ENCODE measurements at regions not wholly inside any gene's neighbourhood (a gene's known extent, or its start where the extent isn't known, plus 50 kb on each side); places are given as distances from the start of the nearest gene placed in this dataset.

DNA sequence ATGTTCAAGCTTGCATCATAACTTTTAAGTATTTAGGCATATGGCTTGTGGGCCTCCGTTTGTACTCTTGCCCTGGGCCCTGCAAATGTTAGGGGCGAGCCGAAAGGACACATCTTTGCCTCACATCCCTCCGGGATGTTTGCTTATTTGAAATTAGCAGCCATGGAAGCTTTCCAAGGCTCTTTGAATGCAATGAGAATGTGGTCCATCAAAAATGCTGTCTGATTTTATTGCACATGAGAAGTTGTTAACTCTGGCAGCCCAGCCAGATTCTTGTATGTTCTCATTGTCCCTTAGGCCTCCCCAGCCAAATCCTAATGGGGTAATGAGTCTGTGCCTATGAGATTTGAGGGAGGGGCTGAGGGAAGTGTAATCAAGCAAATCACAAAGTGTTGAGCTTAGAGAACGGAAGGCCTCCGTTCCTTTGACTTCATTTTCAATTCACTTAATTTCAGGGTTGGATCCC, 261.2 kb upstream of the MARCKS start:
- no peak for DNase-seq (ENCODE audit: low read depth)

DNA sequence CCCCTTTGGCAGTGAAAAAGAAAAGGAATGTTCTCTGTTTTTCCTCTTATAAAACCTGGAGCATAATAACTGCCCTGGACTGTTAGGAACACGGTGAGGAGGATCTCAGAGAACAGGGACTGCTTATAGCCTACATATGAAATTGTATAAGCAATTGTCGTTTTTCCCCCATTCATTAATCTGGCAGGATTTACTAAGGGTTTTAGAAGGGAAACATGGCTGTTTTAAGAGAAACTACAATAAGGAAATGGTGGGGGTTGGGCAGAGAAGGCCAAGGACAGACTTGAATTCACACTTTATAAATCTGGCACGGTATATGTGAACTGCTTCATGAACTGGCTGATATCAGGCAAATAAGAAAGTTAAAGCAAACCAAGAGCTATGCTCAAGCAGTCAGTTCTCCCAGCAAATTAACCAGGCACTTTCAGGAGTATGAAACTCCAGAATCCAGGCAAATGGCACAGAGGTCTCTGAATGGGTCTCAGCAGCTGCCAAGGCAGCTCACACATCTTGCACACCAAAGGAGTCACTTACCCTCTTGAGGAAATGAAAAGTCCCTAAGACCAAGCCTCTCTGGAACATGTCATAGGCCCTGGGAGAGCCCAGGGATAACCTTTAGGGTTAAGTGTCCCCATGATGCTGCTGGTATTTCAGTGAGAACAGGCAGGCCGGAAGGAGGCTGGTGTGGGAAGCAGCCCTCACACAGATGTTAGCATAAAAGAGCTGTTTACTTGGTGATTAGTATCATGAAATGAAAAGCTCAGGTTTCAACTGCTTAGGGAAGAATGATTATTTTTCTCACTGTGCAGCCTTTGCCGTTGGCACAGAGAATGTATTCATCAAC, 260.5 kb upstream of the MARCKS start:
- no peak for DNase-seq (ENCODE audit: low read depth)

DNA sequence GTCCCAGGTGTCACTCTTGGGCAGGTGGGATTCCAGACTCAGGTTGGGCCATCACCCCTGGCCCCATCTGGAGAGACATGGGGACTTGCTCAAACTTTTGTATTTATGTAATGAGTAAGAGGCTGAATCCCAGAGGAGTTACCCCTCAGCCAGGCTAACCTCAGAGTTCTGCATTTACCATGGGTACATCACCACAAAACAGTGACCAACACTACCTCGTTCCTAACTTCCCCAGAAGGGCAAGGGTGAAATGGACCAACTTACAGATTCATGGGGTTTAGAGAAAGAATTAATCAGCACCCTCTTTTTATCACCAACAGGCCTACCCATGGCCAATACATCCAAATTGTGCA, 259.9 kb upstream of the MARCKS start:
- no peak for DNase-seq (ENCODE audit: low read depth)

DNA sequence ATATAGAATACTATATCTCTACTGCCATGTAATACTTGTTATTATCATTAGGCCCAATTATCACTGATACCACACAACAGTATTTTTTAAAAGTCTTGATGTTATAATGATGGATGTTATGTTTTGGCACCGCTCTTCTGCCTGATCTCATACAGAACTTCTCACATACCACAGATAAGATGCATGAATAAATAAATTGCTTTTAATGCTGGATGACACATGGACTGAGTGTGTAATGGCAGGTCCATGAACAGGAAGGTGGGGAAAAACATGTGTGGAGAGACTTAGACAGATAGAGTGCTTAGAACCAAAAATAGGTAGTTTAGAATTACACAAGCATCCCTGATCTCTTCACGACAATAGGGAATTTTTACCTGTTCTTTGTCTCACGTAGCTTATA, 258.4 kb upstream of the MARCKS start:
- no peak for DNase-seq (ENCODE audit: low read depth)

DNA sequence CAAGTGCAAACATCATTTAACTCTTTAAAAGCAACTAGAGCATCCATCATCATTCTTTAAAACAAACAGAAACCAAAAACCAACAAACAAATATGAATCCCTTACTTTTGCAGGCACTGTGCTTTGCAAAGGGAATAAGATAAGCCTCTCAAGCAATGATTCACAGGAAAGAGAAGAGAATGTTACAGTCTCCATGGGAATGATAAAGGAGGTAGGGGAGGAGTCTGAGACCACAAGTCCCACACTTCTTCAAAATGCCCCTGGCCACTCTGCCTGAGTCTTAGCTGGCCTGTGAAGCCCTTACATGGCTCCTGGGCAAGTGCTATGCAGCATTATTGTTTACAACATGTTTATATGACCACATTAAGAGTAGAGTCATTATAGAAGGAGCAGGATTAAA, 257.7 kb upstream of the MARCKS start:
- DNase-seq (ENCODE audit: low read depth): peak; percentile 29

DNA sequence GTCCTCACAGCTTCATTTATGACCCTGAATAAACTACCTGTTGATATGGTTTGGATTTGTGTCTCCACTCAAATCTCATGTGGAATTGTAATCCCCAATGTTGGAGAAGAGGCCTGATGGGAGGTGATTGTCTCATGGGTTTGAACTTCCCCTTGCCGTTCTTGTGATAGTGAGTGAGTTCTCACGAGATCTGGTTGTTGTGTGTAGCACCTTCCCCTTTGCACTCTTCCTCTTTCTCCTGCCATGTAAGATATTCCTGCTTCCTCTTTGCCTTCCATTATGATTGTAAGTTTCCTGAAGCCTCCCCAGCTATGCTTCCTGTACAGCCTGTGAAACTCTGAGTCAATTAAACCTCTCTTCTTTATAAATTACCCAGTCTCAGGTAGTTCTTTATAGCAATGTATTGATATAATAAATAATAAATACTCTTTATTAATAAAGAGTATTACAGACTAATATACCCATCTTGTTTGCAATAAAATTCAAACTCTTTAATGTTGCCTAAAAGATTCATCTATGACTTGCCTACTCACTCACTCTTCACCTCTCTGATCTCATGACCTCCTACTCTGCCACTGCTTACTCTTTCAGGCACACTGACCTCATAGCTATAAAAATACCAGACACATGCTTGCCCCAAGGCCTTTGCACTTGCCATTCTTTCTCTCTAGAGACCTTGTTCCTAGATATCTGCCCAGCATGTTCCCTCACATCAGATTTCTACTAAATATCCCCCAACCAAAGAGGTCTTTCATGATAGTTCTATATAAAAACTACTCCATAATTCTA, 256.4 kb upstream of the MARCKS start:
- DNase-seq (ENCODE audit: low read depth): no peak

DNA sequence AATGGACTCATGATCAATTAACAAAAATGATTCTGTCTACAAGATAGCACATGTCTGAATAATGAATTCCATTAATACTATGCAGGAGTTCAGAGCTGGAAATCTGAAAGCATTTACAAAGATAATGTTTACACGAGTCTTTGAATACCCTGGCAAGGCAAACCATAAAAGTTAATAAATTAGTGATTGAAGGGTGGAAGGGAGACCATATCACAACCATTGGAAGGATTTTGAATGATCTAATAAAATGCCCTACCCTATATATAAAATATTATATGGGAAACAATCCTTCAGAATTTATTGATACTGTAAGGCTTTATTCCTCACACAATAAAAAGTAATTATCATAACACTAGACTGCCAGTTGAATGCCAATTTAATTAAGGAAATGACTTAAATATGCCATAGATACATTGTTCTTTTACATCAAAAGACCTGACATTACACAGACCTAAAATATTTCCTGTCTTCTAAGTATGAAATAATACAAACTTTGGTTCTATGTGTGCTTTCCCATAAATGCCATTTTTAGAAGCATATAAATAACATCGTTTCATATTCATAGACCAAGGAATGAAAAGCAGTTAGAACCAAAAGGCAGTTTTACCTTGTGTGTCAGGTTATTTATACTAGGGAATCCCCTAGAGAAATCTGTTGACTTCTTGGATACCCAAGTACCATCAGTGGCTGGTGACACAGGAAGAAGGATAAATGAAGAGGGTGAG, 249.2 kb upstream of the MARCKS start:
- DNase-seq (ENCODE audit: low read depth): no peak

DNA sequence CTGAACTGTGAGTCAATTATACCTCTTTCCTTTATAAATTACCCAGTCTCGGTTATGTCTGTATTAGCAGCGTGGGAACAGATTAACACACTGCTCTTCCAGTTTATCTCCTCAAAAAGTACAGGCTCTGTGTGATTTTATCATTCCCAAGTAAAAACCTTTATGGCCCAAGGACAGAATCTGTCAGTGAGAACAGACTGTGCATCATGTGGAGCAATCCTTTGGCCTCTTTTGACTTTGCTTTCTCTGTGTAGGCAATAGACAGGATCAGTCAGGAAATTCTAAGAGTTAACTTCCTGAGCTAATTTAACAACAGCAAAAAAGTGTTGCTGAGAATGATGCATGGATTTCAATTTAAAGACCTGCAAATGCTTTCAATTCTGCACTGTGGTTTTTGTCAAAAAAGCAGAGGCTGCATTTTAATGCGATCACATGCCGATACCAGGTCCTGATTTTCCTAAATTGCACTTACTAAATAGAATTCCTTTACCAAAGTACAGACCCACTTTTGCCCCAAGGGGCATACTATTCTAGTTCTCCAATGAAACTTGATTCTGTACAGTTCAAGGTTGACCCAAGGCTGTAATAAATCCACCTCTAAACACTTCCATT, 246.7 kb upstream of the MARCKS start:
- DNase-seq (ENCODE audit: low read depth): no peak

DNA sequence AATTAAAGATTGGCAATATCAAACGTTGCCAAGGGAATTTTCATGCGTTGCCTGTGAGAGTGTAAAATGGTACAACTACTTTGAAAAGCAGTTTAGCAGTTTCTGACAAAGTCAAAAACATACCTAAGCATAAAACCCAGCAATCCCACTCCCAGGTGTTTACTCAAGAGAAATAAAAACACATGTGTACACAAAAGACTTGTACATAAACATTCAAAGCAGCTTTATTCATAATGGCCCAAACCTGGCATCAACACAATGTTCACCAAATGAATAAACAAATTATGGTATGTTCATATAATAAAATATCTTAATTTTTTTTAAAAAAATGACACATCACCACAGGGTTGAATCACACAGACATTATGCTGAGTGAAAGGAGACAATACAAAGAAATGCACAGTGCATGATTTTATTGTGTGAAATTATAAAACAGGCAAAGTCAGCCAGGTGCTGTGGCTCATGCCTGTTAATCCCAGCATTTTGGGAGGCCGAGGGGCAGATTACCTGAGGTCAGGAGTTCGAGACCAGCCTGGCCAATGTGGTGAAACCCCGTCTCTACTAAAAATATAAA, 240.4 kb upstream of the MARCKS start:
- no peak for DNase-seq (ENCODE audit: low read depth)

DNA sequence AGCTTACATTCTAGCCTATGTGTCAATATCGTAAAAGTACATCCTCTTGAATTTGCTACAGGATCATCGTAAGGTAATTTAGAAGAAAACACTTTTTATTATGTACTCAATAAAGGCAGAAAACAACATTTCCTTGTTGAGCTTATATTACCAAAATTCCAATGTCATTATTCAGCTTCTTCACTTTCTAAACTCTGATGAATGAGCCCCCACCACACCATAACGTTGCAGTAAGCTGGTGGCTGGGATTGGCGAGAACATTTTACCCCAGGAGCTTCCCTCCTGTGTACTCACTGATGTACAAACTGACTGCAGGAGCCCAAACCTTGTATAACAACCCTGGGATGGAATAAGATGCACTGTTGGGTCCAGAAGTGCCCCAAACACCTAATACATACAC, 238.1 kb upstream of the MARCKS start:
- no peak for DNase-seq (ENCODE audit: low read depth)

DNA sequence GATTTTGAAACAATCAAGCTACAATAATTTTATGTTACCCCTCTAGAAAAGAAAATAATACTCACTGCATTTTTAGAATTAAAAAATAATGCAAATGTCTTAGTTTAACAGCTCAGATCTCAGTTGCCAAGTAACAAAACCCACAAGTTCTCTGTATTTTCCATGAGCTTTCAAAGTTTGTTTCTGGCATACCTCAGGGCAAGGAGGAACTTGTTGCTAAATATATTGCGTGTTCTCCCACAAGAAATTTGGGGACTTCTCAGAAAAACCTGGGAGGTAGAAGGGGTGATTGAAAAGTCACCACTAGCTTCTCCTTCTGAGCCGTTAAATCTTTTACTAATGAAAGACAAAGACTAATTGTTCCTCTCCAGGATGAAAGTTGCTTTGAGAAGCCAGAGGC, 236.8 kb upstream of the MARCKS start:
- no peak for DNase-seq (ENCODE audit: low read depth)

DNA sequence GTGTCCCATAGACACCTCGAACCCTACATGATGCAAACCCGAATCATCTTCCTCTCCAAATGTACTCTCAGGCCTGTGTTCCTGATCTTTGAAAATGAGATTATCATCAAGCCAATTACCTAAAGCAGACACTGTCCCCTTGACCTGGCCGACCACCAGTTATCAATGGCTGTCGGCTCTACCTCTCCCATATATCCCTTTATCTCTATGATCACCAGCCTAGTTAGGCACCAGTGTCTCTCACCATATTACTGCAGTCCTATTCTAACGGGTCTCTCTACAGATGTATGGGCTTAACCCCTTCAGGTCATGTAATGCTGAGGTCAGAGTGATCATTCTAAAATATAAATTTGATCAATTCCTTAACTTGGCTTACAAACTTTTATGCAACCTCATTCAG, 234.9 kb upstream of the MARCKS start:
- DNase-seq (ENCODE audit: low read depth): no peak

DNA sequence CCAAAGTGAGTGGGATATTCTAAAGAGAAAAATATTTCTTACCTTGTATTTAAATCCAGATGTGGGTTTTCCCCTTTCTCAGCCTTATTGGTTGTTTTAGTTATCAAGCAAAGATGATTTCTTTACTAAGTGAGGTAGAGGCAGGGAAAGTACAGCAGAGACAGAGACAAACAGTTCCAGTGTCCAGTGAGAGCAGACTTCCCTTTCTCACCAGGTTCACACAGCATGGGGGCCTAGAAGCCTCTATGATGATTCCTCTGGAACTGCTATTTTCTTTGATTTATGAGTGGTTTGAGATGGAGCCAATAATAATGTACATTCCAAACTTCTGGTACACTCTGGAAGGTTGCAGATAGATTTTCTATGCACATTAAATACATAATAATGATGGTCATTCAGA, 234.0 kb upstream of the MARCKS start:
- DNase-seq (ENCODE audit: low read depth): no peak

DNA sequence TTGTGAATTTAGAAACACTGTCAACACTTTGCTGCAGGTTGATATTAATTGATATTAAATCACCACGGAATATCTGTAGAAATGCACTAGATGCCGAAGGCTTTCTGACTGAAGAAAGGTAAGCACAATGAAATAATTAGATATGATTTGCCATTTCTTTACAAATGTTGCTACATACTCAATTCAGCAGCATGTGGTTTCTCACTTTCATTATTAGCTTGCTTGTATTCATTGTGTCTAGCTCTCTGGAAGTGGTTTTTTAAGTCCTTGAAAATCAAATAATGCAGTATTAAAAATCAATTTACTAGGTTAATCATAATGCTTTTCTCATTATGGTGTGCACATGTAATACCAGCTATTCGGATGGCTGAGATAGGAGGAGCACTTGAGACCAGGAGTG, 231.3 kb upstream of the MARCKS start:
- no peak for DNase-seq (ENCODE audit: low read depth)

DNA sequence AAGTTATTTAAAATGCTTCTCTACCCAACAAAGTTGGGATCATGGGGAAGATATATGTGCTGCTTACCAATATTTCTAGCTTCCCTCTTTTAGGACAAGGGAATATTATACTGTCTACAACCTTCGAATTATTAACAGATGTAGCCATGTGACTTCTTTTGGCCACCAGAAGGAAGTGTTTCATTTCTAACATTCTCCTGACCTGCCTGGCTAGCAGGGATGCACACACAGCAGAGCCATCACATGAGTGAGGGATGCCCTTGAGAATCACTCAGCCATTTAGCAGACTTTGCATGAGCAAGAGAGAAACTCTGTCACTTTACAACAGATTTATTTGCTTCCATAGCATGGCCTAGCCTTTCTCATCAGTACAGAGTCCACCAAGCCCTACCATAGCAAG, 230.7 kb upstream of the MARCKS start:
- DNase-seq (ENCODE audit: low read depth): no peak

DNA sequence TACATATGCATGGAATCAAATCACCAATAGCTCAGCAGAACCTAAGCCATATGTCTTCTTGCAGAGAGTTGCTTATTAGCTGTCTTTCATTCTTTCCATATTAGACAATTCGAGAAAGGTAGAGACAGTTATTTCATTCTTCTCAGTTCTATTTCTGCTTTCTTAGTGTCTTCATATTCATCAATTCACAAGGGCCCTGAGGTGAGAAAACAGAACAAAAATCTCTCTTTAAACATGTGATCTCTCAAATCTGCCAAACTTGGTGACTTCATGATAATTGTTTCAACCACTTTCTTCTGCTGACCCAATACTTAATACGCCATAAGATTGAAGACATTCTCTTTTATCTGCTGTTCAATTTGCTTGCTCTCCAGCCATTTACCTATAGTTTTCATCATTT, 229.7 kb upstream of the MARCKS start:
- DNase-seq (ENCODE audit: low read depth): no peak

DNA sequence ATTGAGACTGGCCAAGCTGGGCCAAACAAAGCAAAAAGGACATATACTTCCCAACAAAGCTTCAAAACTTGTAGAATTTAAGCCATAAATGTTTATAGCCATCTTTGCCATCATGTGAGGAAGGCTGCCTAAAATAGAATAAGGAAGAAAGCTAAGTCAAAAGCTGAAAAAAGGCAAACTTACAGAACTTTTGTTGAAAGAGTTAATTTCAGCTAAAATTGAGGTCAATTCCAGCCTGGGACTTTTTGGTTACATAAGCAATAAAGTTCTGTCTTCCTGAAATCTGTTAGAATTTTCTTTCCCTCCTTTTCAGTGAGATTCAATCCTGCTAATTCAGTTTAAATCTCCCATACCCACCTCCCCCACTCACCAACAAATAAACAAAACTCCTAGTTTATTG, 227.9 kb upstream of the MARCKS start:
- no peak for DNase-seq (ENCODE audit: low read depth)

DNA sequence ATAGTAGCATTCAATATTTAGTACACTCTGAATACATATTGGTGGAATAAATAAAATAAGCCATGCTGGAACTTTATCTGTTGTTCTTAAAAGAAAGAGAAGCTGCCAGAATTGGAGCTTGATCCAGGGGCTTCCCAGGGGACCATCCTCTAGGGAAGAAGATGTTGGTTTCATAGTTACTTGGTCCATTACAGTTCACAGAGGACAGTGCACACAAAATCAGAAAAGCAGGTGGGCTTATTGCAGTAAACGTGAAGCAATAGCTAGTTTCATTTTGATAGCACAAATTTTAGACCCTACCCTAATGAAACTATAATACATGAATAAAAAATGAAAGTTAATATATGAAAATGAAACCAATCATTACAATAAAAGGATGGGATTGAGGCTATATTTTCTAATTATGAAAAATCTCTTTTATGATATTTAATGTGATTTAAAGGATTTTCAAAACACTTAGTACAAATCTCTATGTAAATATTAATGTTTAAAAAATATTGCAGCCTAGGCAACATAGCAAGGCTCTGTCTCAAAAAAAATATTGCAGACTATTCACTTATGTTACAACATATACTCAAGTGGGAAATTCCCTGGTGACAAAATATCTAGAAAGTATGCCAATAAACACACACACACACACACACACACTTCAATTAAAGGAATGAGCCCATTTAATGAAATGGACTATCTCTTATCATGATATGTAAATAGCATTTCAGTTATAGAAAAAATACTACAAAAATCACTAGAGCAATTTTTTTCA, 227.0 kb upstream of the MARCKS start:
- DNase-seq (ENCODE audit: low read depth): no peak

DNA sequence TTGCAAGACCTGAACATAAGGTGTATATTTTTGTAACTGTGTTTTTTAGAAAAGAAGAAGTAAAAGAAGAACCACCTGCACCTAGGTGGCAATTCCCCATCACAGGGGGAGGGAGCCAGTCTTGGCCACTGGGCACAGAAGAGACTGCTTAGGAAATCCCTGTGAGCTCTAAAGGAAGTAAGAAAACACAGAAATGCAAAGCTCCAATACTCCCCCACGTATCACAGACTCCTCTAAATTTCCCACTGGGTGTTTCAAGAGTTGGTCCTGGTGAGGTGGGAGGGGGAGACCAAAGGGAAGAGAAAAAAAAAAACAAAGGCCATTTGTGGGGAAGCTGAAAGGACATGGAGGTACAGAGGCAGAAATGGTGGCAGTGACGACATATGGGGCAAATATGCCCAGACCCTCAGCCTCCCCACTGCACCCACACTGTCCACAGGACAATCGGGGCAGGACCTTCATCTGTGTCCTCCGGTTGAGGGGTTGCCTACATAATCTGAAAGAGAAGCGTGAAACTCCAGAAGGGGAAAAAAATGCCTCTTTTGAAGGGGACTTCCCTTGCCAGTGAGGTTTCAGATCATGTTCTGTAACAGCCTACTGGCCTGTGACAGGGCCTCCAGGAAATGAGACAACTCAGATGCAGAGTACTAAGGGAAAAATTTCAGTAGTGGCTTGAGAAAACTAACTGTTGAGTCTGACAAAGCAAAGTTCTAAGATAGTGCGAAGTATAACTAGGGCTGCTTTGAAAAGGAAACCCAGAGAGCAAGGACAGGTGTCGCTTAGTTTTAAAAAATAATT, 226.2 kb upstream of the MARCKS start:
- DNase-seq (ENCODE audit: low read depth): peak; percentile 51

DNA sequence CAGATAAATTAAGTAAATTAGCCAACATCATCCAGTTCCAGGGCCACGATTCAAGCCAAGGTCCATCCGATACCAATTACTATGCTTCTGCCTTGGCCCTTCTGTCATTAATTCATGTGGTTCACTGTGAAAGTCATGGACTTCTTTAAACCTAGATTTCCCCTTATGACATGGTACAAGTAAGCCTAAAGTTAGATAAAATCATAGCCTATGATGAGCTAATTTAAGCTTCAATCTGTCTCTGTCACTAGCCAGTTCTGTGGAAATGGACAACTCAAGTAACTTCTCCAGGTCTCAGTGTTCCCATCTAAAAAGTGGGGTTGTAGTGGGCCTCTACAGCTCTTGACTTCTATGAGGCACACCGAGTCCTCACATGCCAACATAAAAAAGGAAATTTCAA, 225.5 kb upstream of the MARCKS start:
- no peak for DNase-seq (ENCODE audit: low read depth)
